GM18873 (cell line): ENCODE measurements at regions not wholly inside any gene's neighbourhood (a gene's known extent, or its start where the extent isn't known, plus 50 kb on each side); places are given as distances from the start of the nearest gene placed in this dataset.
"Not testable (repeated sequence)": the region's sequence is repeated elsewhere in the genome, so short reads cannot be mapped to it uniquely, and the experiment has no call there.

ENCODE experiments used
- ATAC-seq: cut with Tn5 transposase; IDR thresholded peaks from one replicate; pipeline ENCODE4 v1.9.1; 2021; ENCODE audit warnings: mild to moderate bottlenecking, moderate library complexity, moderate number of reproducible peaks; ENCODE audit not compliant: unreplicated experiment, low FRiP score

GRCh38 chr13:21314976-21315375 lies 138.5 kb downstream of the MRPL57 start:
- not testable (repeated sequence) for ATAC-seq

DNA sequence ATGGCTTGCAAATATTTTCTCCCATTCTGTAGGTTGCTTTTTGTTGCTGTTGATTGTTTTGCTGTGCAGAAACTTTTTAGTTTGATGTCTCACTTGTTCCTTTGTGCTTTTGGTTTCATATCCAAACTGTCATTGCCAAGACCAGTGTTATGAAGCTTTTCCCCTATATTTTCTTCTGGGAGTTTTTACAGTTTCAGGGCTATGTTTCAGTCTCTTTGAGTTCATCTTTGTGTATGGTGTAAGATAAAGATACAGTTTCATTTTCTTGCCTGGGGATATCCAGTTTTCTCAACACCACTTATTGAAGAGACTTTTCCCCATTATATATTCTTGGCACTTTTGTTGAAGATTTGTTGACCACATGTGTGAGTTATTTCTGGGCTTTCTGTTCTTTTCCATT lies 139.9 kb downstream of the MRPL57 start:
- ATAC-seq: no peak

- ATAC-seq: no peak
These were observed 140.1 kb downstream of the ZDHHC20 start for GRCh38 chr13:21318891-21319532.

DNA sequence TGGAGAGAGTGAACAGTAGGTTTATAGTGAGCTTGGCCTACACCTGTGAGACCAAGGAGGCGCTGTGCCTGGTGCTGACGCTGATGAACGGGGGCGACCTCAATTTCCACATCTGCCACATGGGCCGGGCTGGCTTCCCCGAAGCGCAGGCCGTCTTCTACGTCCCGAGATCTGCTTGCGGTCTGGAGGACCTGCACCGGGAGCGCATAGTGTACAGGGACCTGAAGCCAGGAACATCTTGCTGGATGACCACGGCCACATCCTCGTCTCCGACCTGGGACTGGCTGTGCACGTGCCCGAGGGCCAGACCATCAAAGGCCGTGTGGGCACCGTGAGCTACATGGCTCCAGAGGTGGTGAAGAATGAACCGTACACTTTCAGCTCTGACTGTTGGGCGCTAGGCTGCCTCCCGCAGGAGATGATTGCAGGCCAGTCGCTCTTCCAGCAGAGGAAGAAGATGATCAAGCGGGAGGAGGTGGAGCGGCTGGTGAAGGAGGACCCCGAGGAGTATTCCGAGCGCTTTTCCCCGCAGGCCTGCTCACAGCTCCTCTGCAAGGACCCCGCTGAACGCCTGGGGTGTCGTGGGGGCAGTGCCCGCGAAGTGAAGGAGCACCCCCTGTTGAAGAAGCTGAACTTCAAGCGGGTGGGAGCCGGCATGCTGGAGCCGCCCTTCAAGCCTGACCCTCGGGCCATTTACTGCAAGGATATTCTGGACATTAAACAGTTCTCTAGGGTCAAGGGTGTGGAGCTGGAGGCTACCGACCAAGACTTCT lies 139.0 kb downstream of the ZDHHC20 start:
- ATAC-seq: no peak

DNA sequence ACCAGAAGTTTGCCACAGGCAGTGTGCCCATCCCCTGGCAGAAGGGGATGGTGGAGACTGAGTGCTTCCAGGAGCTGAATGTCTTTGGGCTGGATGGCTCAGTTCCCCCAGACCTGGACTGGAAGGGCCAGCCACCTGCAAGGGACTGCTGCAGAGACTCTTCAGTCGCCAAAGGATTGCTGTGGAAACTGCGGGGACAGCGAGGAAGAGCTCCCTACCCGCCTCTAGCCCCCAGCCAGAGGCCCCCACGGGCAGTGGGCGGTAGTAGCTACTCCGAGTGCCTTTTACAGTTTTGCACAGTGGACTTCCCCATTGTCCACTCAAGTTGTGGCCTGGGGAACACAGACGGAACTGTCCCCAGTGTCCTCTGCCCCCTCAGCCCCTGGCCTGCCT lies 138.5 kb downstream of the ZDHHC20 start:
- ATAC-seq: no peak

- ATAC-seq: no peak
These were observed 137.8 kb downstream of the ZDHHC20 start for GRCh38 chr13:21321269-21321668.

DNA sequence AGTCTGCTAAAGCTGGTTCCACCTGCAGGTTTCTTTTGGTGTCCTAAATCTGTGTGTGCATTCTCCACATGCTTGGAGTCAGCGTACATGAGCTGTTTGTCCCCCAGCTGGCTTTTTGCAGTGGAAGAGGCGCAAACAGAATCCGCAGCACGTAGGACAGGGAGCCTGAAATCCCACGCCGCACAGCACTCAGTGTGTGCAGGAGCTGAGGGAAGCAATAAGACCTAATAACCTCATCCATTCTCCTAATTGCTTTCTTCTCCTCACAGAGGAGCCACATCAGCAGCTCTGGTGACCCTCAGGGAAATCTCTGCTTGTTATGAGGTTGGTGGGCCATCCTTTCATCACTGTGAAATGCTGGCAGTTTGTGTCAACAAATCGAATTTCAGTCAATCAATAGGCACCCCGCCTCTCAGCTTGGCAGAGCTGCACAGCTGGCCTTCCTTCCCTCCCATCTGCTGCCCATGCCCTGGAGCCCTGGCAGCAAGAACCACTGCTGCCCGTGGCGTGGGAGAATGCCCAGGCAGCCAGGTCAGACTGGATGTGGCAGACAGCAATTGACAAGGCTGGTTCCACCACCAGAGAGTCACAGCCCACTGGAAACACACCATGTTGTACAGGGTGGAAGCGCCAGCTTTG lies 136.7 kb downstream of the ZDHHC20 start:
- ATAC-seq: no peak
